Endothelial cell of umbilical vein (primary cell): ENCODE measurements at regions not wholly inside any gene's neighbourhood (a gene's known extent, or its start where the extent isn't known, plus 50 kb on each side); places are given as distances from the start of the nearest gene placed in this dataset.

Experiments used
- EZH2 ChIP-seq: IDR thresholded peaks from 2 replicates; pipeline ENCODE4 v1.6.1; 2012; ENCODE audit warnings: borderline replicate concordance, low read depth, mild to moderate bottlenecking, moderate library complexity, low read length, inconsistent platforms; ENCODE audit not compliant: severe bottlenecking
- FOS ChIP-seq: IDR thresholded peaks from 2 replicates; pipeline ENCODE4 v1.6.1; 2011; ENCODE audit warnings: mild to moderate bottlenecking, low read length, moderate library complexity, borderline replicate concordance; ENCODE audit not compliant: insufficient read depth
- POLR2A ChIP-seq: IDR thresholded peaks from 2 replicates; pipeline ENCODE4 v1.6.1; 2012; ENCODE audit warnings: low read depth, mild to moderate bottlenecking, control low read depth, low read length
- POLR2AphosphoS5 ChIP-seq: IDR thresholded peaks from 2 replicates; pipeline ENCODE4 v1.6.1; 2012; ENCODE audit warnings: low read depth, mild to moderate bottlenecking, control low read depth, low read length, moderate library complexity; ENCODE audit not compliant: insufficient read depth
- TF ChIP-seq, protein P1 (sequence below), 2 donors: IDR thresholded peaks; 1 replicate in 1 of 2; 2 replicates in 1 of 2; pipeline ENCODE4 v1.5.1; 2011; ENCODE audit warnings: low read length in 2 of 2, mild to moderate bottlenecking in 2 of 2, moderate library complexity in 2 of 2, control low read depth in 1 of 2, inconsistent platforms in 1 of 2, low read depth in 1 of 2; ENCODE audit not compliant: insufficient read depth in 1 of 2; ENCODE audit errors: extremely low read depth in 1 of 2
- TF ChIP-seq, protein P2 (sequence below): IDR thresholded peaks from 2 replicates; pipeline ENCODE4 v1.6.1; 2011; ENCODE audit not compliant: insufficient read depth, insufficient read length

DNA sequence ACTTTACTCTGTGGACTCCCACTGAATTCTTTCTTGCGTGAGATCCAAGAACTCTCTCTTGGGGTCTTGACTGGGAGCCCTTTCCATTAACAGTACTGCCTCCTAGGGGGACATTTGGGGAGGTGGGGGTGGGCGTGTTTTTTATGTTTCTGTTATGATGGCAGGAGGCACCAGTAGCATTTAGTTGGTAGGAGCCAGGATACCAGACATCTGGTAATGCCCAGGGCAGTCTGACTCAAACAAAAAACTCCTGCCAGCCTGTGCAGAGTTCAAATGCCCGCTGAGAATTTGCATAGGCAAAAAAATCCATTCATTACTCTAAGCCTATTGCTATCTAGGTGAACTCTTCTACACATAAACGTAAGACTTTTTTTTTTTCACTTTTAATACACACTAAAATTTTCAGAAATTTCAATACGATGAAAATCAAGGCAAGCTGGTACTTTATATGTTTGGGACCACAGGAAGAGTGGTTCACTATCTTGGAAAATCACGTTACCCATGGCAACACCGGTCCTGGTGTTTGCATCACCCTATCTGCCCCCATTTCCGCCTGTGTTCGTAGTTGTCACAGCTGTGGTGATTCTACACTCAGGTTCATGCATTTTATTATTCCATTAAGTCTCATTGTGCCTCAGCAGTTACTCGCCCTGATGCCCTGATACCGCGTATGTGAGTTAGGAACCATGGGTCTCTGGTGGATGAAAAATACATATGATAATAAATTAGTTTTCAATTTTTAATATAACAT, 121.1 kb upstream of the XYLT1 start:
- TF ChIP-seq, protein P1, sequence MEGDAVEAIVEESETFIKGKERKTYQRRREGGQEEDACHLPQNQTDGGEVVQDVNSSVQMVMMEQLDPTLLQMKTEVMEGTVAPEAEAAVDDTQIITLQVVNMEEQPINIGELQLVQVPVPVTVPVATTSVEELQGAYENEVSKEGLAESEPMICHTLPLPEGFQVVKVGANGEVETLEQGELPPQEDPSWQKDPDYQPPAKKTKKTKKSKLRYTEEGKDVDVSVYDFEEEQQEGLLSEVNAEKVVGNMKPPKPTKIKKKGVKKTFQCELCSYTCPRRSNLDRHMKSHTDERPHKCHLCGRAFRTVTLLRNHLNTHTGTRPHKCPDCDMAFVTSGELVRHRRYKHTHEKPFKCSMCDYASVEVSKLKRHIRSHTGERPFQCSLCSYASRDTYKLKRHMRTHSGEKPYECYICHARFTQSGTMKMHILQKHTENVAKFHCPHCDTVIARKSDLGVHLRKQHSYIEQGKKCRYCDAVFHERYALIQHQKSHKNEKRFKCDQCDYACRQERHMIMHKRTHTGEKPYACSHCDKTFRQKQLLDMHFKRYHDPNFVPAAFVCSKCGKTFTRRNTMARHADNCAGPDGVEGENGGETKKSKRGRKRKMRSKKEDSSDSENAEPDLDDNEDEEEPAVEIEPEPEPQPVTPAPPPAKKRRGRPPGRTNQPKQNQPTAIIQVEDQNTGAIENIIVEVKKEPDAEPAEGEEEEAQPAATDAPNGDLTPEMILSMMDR (IDR thresholded peaks at IDR 0.05; ENCODE audit: extremely low read depth in 1 of 2, insufficient read depth in 1 of 2, low read depth in 1 of 2, low read length in 2 of 2): no peak
- TF ChIP-seq, protein P2, sequence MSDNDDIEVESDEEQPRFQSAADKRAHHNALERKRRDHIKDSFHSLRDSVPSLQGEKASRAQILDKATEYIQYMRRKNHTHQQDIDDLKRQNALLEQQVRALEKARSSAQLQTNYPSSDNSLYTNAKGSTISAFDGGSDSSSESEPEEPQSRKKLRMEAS: no peak
- TF ChIP-seq POLR2A (no peak), EZH2 (no peak), POLR2AphosphoS5 (no peak), FOS (no peak)
